ENCODE measurements at regions not wholly inside any gene's neighbourhood (a gene's known extent, or its start where the extent isn't known, plus 50 kb on each side); places are given as distances from the start of the nearest gene placed in this dataset.
A peak's percentile ranks its signal among the peaks of the same experiment; 100 is the strongest.

GRCh38 chr4:81557306-81557705 is 85.6 kb upstream of the RASGEF1B start:
- H3K4me1 Mint-ChIP-seq, result peaks cover 59% of the 10 kb centered on the region
- TF ChIP-seq EZH2 (IDR thresholded peaks at IDR 0.05; ENCODE audit: borderline replicate concordance, insufficient read depth, low read depth, low read length, poor library complexity, severe bottlenecking) (no peak), CTCF (IDR thresholded peaks at IDR 0.05) (no peak)
- ChIA-PET POLR2A (no interaction called here), CTCF (interaction anchor here (1.7 kb wide), 1 partner anchor 44 kb away, joined by 3 read pairs; no protein-coding TSS in a partner anchor)
- no peak overlapping the region for H3K9ac ChIP-seq (ENCODE audit: low read length)
- H3K4me1 ChIP-seq (ENCODE audit: control insufficient read depth in 2 of 2, insufficient read depth in 2 of 2, low read length in 2 of 2), result peaks cover 32 to 38% of the 10 kb centered on the region in 2 donors
- no peaks in the 10 kb centered on the region for H3K27me3 ChIP-seq (replicated peaks in 1 of 4; ENCODE audit: control extremely low read depth in 1 of 4, control insufficient read depth in 3 of 4, insufficient read depth in 4 of 4, low read length in 3 of 4)
- no peaks in the 10 kb centered on the region for H4K20me1 ChIP-seq (ENCODE audit: control insufficient read depth, insufficient read depth, low read length, poor library complexity, severe bottlenecking)
- H3K9me3 Mint-ChIP-seq (ENCODE audit: insufficient read depth), result peaks cover 3% of the 10 kb centered on the region
- no peaks in the 10 kb centered on the region for H3K27me3 Mint-ChIP-seq
- H3K9me3 ChIP-seq (ENCODE audit: control extremely low read depth in 1 of 3, control insufficient read depth in 2 of 3, insufficient read depth in 1 of 3, low read length in 2 of 3), result no peaks in the 10 kb centered on the region
- H2AFZ ChIP-seq (ENCODE audit: insufficient read depth, low read depth, low read length, poor library complexity, severe bottlenecking), result no peak overlapping the region
- intact Hi-C loops (cut with micrococcal nuclease), result no loop called here
- no peak overlapping the region for H3K4me2 ChIP-seq (replicated peaks; ENCODE audit: low read depth, low read length, poor library complexity, severe bottlenecking)
- H3K4me3 Mint-ChIP-seq, result no peak overlapping the region
- H3K4me3 ChIP-seq (ENCODE audit: control extremely low read depth in 1 of 5, extremely low read depth in 1 of 5, insufficient read depth in 1 of 5, low read depth in 2 of 5, low read length in 4 of 5), result no peak overlapping the region
- no peaks in the 10 kb centered on the region for H3K79me2 ChIP-seq (ENCODE audit: control insufficient read depth, insufficient read depth, low read length)
- DNase-seq (no peak), ATAC-seq (ENCODE audit: low read depth) (no peak)
- no peak overlapping the region for H3K27ac ChIP-seq (ENCODE audit: low read length in 2 of 2)
- no peak overlapping the region for H3K27ac Mint-ChIP-seq
- H3K36me3 ChIP-seq (replicated peaks in 1 of 2; ENCODE audit: control extremely low read depth in 1 of 2, control insufficient read depth in 1 of 2, extremely low read depth in 1 of 2, insufficient read depth in 2 of 2, low read length in 1 of 2), result no peaks in the 10 kb centered on the region

- ATAC-seq (ENCODE audit: low read depth) (no peak), DNase-seq (no peak)
- TF ChIP-seq CTCF (IDR thresholded peaks at IDR 0.05) (no peak), EZH2 (IDR thresholded peaks at IDR 0.05; ENCODE audit: borderline replicate concordance, insufficient read depth, low read depth, low read length, poor library complexity, severe bottlenecking) (no peak)
- Histone ChIP-seq H3K9ac (ENCODE audit: low read length) (no peak overlapping the region), H3K27me3 (replicated peaks in 1 of 4; ENCODE audit: control extremely low read depth in 1 of 4, control insufficient read depth in 3 of 4, insufficient read depth in 4 of 4, low read length in 3 of 4) (no peaks in the 10 kb centered on the region), H3K4me1 (ENCODE audit: control insufficient read depth in 2 of 2, insufficient read depth in 2 of 2, low read length in 2 of 2) (peaks cover 18 to 25% of the 10 kb centered on the region in 2 donors), H3K9me3 (ENCODE audit: control extremely low read depth in 1 of 3, control insufficient read depth in 2 of 3, insufficient read depth in 1 of 3, low read length in 2 of 3) (no peaks in the 10 kb centered on the region), H3K79me2 (ENCODE audit: control insufficient read depth, insufficient read depth, low read length) (no peaks in the 10 kb centered on the region), H3K27ac (ENCODE audit: low read length in 2 of 2) (no peak overlapping the region), H3K4me3 (ENCODE audit: control extremely low read depth in 1 of 5, extremely low read depth in 1 of 5, insufficient read depth in 1 of 5, low read depth in 2 of 5, low read length in 4 of 5) (no peak overlapping the region), H3K4me2 (replicated peaks; ENCODE audit: low read depth, low read length, poor library complexity, severe bottlenecking) (no peak overlapping the region), H4K20me1 (ENCODE audit: control insufficient read depth, insufficient read depth, low read length, poor library complexity, severe bottlenecking) (no peaks in the 10 kb centered on the region), H3K36me3 (replicated peaks in 1 of 2; ENCODE audit: control extremely low read depth in 1 of 2, control insufficient read depth in 1 of 2, extremely low read depth in 1 of 2, insufficient read depth in 2 of 2, low read length in 1 of 2) (no peaks in the 10 kb centered on the region), H2AFZ (ENCODE audit: insufficient read depth, low read depth, low read length, poor library complexity, severe bottlenecking) (peak overlapping the region; percentile 41)
- Mint-ChIP-seq H3K4me3 (no peak overlapping the region), H3K9me3 (ENCODE audit: insufficient read depth) (peaks cover 3% of the 10 kb centered on the region), H3K4me1 (peaks cover 52% of the 10 kb centered on the region), H3K27ac (no peak overlapping the region), H3K27me3 (no peaks in the 10 kb centered on the region)
- intact Hi-C loops (cut with micrococcal nuclease), result loop anchor here (2.0 kb wide), 1 partner anchor 15 kb away; no protein-coding TSS in a partner anchor
- POLR2A ChIA-PET, result no interaction called here
- CTCF ChIA-PET, result no interaction called here
- WGBS (ENCODE audit: insufficient coverage), result no CpG with 5 or more reads among the region's 3 CpGs
These were observed 83.8 kb upstream of the RASGEF1B start for GRCh38 chr4:81555489-81555888.
